DND-41 (cell line): ENCODE measurements at regions not wholly inside any gene's neighbourhood (a gene's known extent, or its start where the extent isn't known, plus 50 kb on each side); places are given as distances from the start of the nearest gene placed in this dataset.

Source experiments
- ATAC-seq: fragments of 200-7000 bp; cut with Tn5 transposase; 3 replicates; pipeline ENCODE4 v1.9.1; 2021; ENCODE audit warnings: low read depth; ENCODE audit not compliant: insufficient read depth
- DNase-seq: peaks from one replicate; pipeline ENCODE4 v3.0.0-alpha.2; 2020
- H2AFZ ChIP-seq: 2 replicates; pipeline ENCODE4 v1.6.0; 2012; ENCODE audit warnings: low read depth, low read length
- H3K27ac ChIP-seq: 2 replicates; pipeline ENCODE4 v1.5.1; 2012; ENCODE audit warnings: low read length, inconsistent platforms
- H3K27me3 ChIP-seq: fragments of 200-600 bp; sonication (generic); 2 replicates; pipeline ENCODE4 v1.6.0; 2012; ENCODE audit warnings: low read length, mild to moderate bottlenecking, inconsistent platforms; ENCODE audit not compliant: insufficient read depth, poor library complexity
- H3K36me3 ChIP-seq: 2 replicates; pipeline ENCODE4 v1.5.1; 2012; ENCODE audit warnings: low read length, inconsistent platforms; ENCODE audit not compliant: insufficient read depth
- H3K4me1 ChIP-seq: 2 replicates; pipeline ENCODE4 v1.5.1; 2012; ENCODE audit warnings: mild to moderate bottlenecking, low read length; ENCODE audit not compliant: insufficient read depth
- H3K4me2 ChIP-seq: 2 replicates; pipeline ENCODE4 v1.6.0; 2012; ENCODE audit warnings: mild to moderate bottlenecking, moderate library complexity, low read length, inconsistent platforms; ENCODE audit not compliant: insufficient read depth
- H3K4me3 ChIP-seq, 2 experiments: fragments of 200-600 bp in 1 of 2; shearing (Covaris generic) in 1 of 2; 2 replicates each; pipeline ENCODE4 v1.5.1; 2012 to 2016; ENCODE audit warnings: inconsistent platforms in 2 of 2, low read length in 2 of 2, mild to moderate bottlenecking in 2 of 2, low read depth in 1 of 2, moderate library complexity in 1 of 2
- H3K79me2 ChIP-seq: 2 replicates; pipeline ENCODE4 v1.6.0; 2012; ENCODE audit warnings: low read length, inconsistent platforms; ENCODE audit not compliant: insufficient read depth
- H3K9ac ChIP-seq: 2 replicates; pipeline ENCODE4 v1.6.0; 2012; ENCODE audit warnings: low read depth, mild to moderate bottlenecking, inconsistent platforms, low read length, moderate library complexity
- H3K9me3 ChIP-seq: 2 replicates; pipeline ENCODE4 v1.5.1; 2012; ENCODE audit warnings: low read length, moderate library complexity, mild to moderate bottlenecking, inconsistent platforms; ENCODE audit not compliant: insufficient read depth, severe bottlenecking
- H4K20me1 ChIP-seq: 2 replicates; pipeline ENCODE4 v1.6.0; 2012; ENCODE audit warnings: low read length; ENCODE audit not compliant: insufficient read depth
- CTCF ChIP-seq: IDR thresholded peaks from 2 replicates; pipeline ENCODE4 v1.5.1; 2012; ENCODE audit warnings: borderline replicate concordance, low read length, moderate library complexity, mild to moderate bottlenecking; ENCODE audit not compliant: poor library complexity, severe bottlenecking; ENCODE audit errors: extremely low read depth
- EZH2 ChIP-seq: IDR thresholded peaks from 3 replicates; pipeline ENCODE4 v1.6.1; 2012; ENCODE audit warnings: borderline replicate concordance, low read depth, mild to moderate bottlenecking, moderate library complexity, low read length, inconsistent platforms; ENCODE audit not compliant: severe bottlenecking

GRCh38 chr7:48832303-48832845 lies 92.0 kb upstream of the CDC14C start:
- no peaks in the 10 kb centered on the region for H4K20me1 ChIP-seq
- H3K4me2 ChIP-seq = no peak overlapping the region
- H3K79me2 ChIP-seq = no peaks in the 10 kb centered on the region
- H3K9ac ChIP-seq = no peak overlapping the region
- peaks cover 3% of the 10 kb centered on the region for H3K27me3 ChIP-seq
- no peak overlapping the region for H3K27ac ChIP-seq
- H2AFZ ChIP-seq = no peak overlapping the region
- no peak for ATAC-seq
- DNase-seq = no peak
- no peaks in the 10 kb centered on the region for H3K9me3 ChIP-seq
- no peaks in the 10 kb centered on the region for H3K4me1 ChIP-seq
- H3K36me3 ChIP-seq = no peaks in the 10 kb centered on the region
- TF ChIP-seq CTCF (no peak), EZH2 (no peak)
- H3K4me3 ChIP-seq = no peak overlapping the region

- no peak overlapping the region for H2AFZ ChIP-seq
- no peaks in the 10 kb centered on the region for H3K4me1 ChIP-seq
- H3K36me3 ChIP-seq = no peaks in the 10 kb centered on the region
- TF ChIP-seq CTCF = no peak
- TF ChIP-seq EZH2 = no peak
- no peaks in the 10 kb centered on the region for H3K79me2 ChIP-seq
- no peaks in the 10 kb centered on the region for H4K20me1 ChIP-seq
- H3K4me2 ChIP-seq = no peak overlapping the region
- no peaks in the 10 kb centered on the region for H3K9me3 ChIP-seq
- no peak overlapping the region for H3K4me3 ChIP-seq
- H3K27me3 ChIP-seq = peaks cover 3% of the 10 kb centered on the region
- no peak overlapping the region for H3K9ac ChIP-seq
- DNase-seq (no peak), ATAC-seq (no peak)
- no peak overlapping the region for H3K27ac ChIP-seq
Observed at GRCh38 chr7:48837266-48837665, 87.1 kb upstream of the CDC14C start.

GRCh38 chr7:48839108-48839507 lies 85.2 kb upstream of the CDC14C start:
- DNase-seq (no peak), ATAC-seq (no peak)
- H3K79me2 ChIP-seq = no peaks in the 10 kb centered on the region
- H4K20me1 ChIP-seq = no peaks in the 10 kb centered on the region
- no peak overlapping the region for H3K9ac ChIP-seq
- no peak overlapping the region for H3K4me2 ChIP-seq
- H3K36me3 ChIP-seq = no peaks in the 10 kb centered on the region
- TF ChIP-seq CTCF (no peak), EZH2 (no peak)
- H3K27ac ChIP-seq = no peak overlapping the region
- H3K27me3 ChIP-seq = peaks cover 1% of the 10 kb centered on the region
- no peak overlapping the region for H3K4me3 ChIP-seq
- H3K4me1 ChIP-seq = no peaks in the 10 kb centered on the region
- no peak overlapping the region for H2AFZ ChIP-seq
- H3K9me3 ChIP-seq = no peaks in the 10 kb centered on the region

DNA sequence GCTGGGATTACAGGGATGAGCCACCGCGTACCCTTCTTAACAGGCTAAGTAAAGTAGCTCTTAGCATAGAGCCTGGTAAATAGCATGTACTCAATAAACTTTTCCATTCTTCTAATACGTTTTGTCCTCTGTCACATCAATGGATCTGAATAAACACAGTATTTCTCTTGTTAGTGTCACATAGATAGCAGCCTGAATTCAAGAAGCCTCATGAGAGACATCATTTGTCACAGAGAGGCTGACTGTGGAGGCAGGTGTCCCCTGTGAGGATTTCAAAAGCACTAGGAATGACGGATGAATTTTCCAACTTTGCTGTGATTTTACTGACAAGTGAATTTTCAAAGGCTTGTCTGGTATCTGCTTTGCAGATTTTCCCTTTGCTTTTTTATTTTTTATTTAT lies 82.6 kb upstream of the CDC14C start:
- no peak for ATAC-seq
- Histone ChIP-seq H3K9ac (no peak overlapping the region), H3K9me3 (no peaks in the 10 kb centered on the region), H2AFZ (no peak overlapping the region), H3K4me1 (no peaks in the 10 kb centered on the region), H3K27ac (no peak overlapping the region), H3K4me3 (no peak overlapping the region), H3K36me3 (no peaks in the 10 kb centered on the region), H3K4me2 (no peak overlapping the region), H3K79me2 (no peaks in the 10 kb centered on the region), H4K20me1 (no peaks in the 10 kb centered on the region), H3K27me3 (no peaks in the 10 kb centered on the region)
- DNase-seq = no peak
- TF ChIP-seq CTCF (no peak), EZH2 (no peak)
